Nephron progenitor cell (in vitro differentiated cells): ENCODE measurements at regions not wholly inside any gene's neighbourhood (a gene's known extent, or its start where the extent isn't known, plus 50 kb on each side); places are given as distances from the start of the nearest gene placed in this dataset.
A peak's percentile ranks its signal among the peaks of the same experiment; 100 is the strongest.
"Not testable (repeated sequence)": the region's sequence is repeated elsewhere in the genome, so short reads cannot be mapped to it uniquely, and the experiment has no call there.

Experiments
- DNase-seq: peaks from one replicate; pipeline ENCODE4 v3.0.0; 2021
- H3K27ac Mint-ChIP-seq: 2 replicates; pipeline ENCODE4 v1.8.0; 2021; ENCODE audit warnings: mild to moderate bottlenecking, moderate library complexity, mixed read lengths
- H3K27me3 Mint-ChIP-seq: 2 replicates; pipeline ENCODE4 v1.8.0; 2021; ENCODE audit warnings: mild to moderate bottlenecking, low read depth, mixed read lengths; ENCODE audit not compliant: poor library complexity
- H3K36me3 Mint-ChIP-seq: 2 replicates; pipeline ENCODE4 v1.8.0; 2021; ENCODE audit warnings: low read depth, mixed read lengths
- H3K4me1 Mint-ChIP-seq: 2 replicates; pipeline ENCODE4 v1.8.0; 2021; ENCODE audit warnings: mixed read lengths
- H3K4me3 Mint-ChIP-seq: 2 replicates; pipeline ENCODE4 v1.8.0; 2021; ENCODE audit warnings: mild to moderate bottlenecking, moderate library complexity, mixed read lengths
- H3K9me3 Mint-ChIP-seq: 2 replicates; pipeline ENCODE4 v1.8.0; 2021; ENCODE audit warnings: mild to moderate bottlenecking, moderate library complexity, mixed read lengths
- TF ChIP-seq, protein P1 (sequence below): fragments of 200-600 bp; sonication (generic); IDR thresholded peaks from 2 replicates; pipeline ENCODE4 v1.5.0; 2021; ENCODE audit warnings: antibody characterized with exemption

DNA sequence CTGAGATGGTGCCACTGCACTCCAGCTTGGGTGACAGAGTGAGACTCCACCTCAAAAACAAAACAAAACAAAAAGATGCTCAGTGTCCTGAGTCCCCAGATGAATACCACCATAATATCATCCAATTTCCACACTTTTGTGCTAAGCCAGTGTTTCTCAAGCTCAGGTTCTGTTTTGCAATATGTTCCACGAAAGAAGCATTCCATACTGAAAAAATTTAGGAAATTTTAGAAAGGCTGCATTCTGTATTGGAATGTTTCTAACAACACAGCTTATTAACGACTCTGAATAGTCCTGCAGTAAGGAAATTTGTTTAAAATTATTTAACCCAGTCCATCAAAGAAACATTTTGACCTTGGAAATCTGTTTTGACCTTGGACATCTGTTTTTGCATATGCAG lies 142.4 kb downstream of the EPC1 start:
- no peak for DNase-seq

DNA sequence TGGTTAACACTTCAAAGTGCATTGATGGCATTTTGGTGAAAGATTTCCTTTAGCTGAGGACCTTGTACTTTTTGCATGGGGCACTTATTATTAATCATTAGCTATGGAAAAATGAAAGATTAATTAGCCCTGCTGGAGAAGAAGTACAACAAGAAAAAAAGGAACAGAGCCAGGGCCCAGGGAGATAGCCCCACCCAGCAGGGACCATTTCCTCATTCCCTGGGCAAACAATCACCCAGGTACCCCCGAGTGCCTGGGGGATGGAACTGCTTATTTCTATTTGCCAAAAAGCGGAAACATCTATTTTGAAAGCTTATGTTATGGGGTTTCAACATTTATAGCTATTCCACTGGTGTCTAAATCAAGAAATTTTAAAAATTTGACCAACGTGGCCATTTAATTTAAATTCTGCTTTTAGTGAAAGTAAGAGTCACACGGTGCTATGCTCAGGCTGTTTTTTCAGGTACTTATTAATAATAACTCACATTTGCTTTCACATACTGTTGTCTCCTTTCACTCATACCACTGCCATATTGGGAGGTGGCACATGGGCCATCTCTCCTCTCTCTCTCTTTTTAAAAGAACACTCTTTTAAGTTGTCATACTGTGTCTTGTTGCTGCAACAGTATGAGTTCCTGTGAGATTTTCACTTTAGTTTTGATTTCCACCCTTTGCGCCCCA lies 143.6 kb upstream of the KIF5B start:
- Mint-ChIP-seq H3K36me3 (no peaks in the 10 kb centered on the region), H3K27ac (no peak overlapping the region), H3K9me3 (peaks cover 4% of the 10 kb centered on the region), H3K4me3 (no peak overlapping the region), H3K27me3 (peaks cover 3% of the 10 kb centered on the region), H3K4me1 (peaks cover 4% of the 10 kb centered on the region)
- no peak for DNase-seq
- TF ChIP-seq, protein P1, sequence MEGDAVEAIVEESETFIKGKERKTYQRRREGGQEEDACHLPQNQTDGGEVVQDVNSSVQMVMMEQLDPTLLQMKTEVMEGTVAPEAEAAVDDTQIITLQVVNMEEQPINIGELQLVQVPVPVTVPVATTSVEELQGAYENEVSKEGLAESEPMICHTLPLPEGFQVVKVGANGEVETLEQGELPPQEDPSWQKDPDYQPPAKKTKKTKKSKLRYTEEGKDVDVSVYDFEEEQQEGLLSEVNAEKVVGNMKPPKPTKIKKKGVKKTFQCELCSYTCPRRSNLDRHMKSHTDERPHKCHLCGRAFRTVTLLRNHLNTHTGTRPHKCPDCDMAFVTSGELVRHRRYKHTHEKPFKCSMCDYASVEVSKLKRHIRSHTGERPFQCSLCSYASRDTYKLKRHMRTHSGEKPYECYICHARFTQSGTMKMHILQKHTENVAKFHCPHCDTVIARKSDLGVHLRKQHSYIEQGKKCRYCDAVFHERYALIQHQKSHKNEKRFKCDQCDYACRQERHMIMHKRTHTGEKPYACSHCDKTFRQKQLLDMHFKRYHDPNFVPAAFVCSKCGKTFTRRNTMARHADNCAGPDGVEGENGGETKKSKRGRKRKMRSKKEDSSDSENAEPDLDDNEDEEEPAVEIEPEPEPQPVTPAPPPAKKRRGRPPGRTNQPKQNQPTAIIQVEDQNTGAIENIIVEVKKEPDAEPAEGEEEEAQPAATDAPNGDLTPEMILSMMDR, result no peak

More for the DNA sequence above, 142.4 kb downstream of the EPC1 start:
- Mint-ChIP-seq H3K4me3 (no peak overlapping the region), H3K27me3 (peaks cover 4% of the 10 kb centered on the region), H3K27ac (no peak overlapping the region), H3K36me3 (no peaks in the 10 kb centered on the region), H3K9me3 (peaks cover 4% of the 10 kb centered on the region), H3K4me1 (no peaks in the 10 kb centered on the region)
- TF ChIP-seq, protein P1, result no peak

DNA sequence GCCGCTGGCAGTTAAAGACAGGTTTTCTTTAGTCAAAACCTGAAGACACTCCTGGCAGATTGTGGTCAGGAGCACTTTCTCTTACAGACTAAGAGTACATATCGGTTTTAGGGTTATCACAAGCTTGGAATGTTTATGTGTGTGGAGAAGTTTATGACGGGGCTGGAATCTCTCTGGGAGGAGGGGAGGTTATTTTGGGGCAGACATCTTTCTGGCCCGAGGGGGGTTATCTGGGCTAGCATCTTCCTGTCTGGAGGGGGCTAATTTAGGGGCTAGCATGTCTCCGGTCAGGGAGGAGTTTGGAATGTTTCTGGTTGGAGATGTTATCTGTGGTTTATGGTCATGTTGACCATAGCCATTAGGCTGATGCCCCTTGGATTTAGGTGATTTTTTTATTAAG lies 141.2 kb upstream of the KIF5B start:
- DNase-seq, result no peak
- no peak overlapping the region for H3K4me3 Mint-ChIP-seq
- no peak overlapping the region for H3K27ac Mint-ChIP-seq
- TF ChIP-seq, protein P1, result no peak
- H3K4me1 Mint-ChIP-seq, result peaks cover 4% of the 10 kb centered on the region
- H3K27me3 Mint-ChIP-seq, result peaks cover 3% of the 10 kb centered on the region
- H3K9me3 Mint-ChIP-seq, result no peaks in the 10 kb centered on the region
- no peaks in the 10 kb centered on the region for H3K36me3 Mint-ChIP-seq

DNA sequence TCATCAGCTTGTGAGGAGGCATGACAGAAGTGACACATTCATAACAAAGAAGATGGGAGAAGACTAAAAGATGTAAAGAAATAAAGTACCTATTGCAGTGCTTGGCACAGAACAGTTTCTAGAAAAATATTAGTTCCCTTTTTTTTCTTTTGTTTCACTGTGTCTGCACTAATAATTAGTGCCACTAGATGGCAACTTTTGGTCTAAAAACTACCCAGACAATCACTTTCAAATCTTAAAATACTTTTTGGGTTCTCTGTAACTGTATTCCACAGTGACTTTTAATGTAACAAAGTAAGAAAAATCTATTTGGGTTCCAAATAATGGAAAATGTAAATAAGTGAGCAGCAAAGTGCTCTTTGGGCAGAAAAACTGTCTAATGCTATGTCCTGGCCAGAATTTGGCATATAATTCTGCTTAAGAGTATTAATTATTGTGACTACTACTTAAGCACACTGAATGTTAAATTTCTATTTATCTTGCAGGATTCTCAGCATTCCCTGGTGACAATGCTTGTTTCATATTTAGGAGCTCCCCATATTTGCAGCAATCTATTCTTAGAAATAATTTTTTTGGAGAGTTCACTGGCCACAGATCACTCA lies 134.8 kb upstream of the KIF5B start:
- Mint-ChIP-seq H3K27ac (no peak overlapping the region), H3K9me3 (no peaks in the 10 kb centered on the region), H3K4me3 (no peak overlapping the region), H3K36me3 (no peaks in the 10 kb centered on the region), H3K4me1 (no peaks in the 10 kb centered on the region), H3K27me3 (no peaks in the 10 kb centered on the region)
- TF ChIP-seq, protein P1, result peak; percentile 73
- DNase-seq, result no peak

DNA sequence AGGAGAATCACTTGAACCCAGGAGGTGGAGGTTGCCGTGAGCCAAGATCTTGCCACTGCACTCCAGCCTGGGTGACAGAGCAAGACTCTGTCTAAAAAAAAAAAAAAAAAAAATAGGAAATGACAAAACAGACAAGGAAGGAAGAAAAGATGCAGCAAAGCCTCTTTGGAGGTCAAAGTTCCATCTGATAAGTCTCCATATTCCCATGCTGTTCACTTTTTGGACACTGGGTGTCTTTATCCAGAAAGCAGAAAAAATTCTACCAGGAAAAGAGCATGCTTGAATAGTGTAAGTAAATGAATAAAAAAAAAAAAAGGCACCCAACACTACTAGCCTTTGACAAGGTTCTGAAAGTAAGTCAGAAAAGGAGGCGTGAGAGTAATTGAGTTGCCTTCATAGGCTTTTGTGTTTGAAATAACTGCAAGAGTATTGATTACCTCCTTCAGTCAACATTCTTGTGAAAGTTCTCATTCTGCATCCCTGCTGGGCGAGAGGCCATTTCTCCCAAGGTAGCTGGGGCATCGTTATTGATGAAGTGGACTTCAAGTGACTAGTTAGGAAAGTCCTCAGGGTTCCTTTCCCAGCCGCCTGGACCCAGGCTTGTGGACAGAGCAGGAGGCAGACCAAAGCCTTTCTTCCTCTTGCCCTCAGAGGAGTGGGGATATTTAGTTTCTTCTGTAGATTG lies 133.3 kb upstream of the KIF5B start:
- TF ChIP-seq, protein P1, result peak; percentile 17
- Mint-ChIP-seq H3K4me1 (no peaks in the 10 kb centered on the region), H3K27me3 (no peaks in the 10 kb centered on the region), H3K4me3 (no peak overlapping the region), H3K36me3 (no peaks in the 10 kb centered on the region), H3K9me3 (no peaks in the 10 kb centered on the region), H3K27ac (no peak overlapping the region)
- DNase-seq, result no peak

DNA sequence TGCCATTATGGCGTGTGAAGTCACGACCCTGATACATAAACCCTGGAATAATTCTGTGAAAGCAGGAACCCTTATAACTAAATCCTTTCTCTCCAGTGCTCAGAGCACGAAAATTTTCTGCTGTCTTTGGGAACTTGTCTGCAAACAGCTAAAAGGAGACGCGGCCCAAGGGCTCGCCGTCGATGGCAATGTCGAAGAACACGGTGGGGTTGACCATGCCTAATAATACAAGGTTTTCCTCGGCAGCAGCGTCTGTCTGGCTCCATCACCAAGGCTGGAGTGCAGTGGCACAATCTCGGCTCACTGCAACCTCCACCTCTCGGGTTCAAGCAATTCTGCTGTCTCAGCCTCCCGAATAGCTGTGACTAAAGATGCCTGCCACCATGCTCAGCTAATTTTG lies 132.4 kb upstream of the KIF5B start:
- not testable (repeated sequence) for H3K4me1 Mint-ChIP-seq, H3K9me3 Mint-ChIP-seq, H3K27ac Mint-ChIP-seq, H3K4me3 Mint-ChIP-seq, H3K27me3 Mint-ChIP-seq, DNase-seq, H3K36me3 Mint-ChIP-seq
